ENCODE measurements at regions not wholly inside any gene's neighbourhood (a gene's known extent, or its start where the extent isn't known, plus 50 kb on each side); places are given as distances from the start of the nearest gene placed in this dataset.

DNA sequence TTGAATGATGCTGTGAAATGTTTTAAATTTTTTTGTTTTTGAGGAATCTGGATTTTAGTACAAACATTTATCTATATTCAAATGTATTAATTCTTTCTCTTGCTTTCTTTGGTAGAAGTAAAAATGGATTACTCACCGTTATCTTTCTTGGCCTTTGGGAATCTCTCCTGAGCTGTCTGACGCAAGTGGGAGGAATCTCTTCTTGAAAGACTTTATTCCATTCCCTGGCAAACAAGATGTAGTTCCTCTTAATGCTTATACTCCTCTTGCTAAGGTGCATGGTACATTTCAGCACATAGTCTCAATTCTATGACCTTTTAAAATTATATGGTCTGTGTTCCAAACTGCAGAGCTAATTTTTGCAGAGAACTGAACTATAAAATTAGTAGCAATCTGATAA lies 246.2 kb upstream of the SLC10A2 start:
- TF ChIP-seq SUZ12 (IDR thresholded peaks at IDR 0.05; ENCODE audit: extremely low read depth, insufficient read depth, insufficient read length), result no peak
- TF ChIP-seq YY1 (IDR thresholded peaks at IDR 0.05; ENCODE audit: insufficient read depth, insufficient read length), result no peak
- TF ChIP-seq ZNF274 (IDR thresholded peaks at IDR 0.05; ENCODE audit: low read depth, low read length), result no peak
